GM10266 (cell line): ENCODE measurements at regions not wholly inside any gene's neighbourhood (a gene's known extent, or its start where the extent isn't known, plus 50 kb on each side); places are given as distances from the start of the nearest gene placed in this dataset.
"Not testable (repeated sequence)": the region's sequence is repeated elsewhere in the genome, so short reads cannot be mapped to it uniquely, and the experiment has no call there.

Source experiments
- DNase-seq: peaks from one replicate; pipeline ENCODE4 v3.0.0; 2012; ENCODE audit errors: extremely low spot score
- TF ChIP-seq, protein P1 (sequence below): IDR thresholded peaks from 2 replicates; pipeline ENCODE4 v1.5.1; 2012; ENCODE audit warnings: mild to moderate bottlenecking, low read depth; ENCODE audit not compliant: control insufficient read depth, insufficient read depth; ENCODE audit errors: missing control alignments

GRCh38 chr3:151675858-151676615, 57.7 kb upstream of the AADACL2 start:
- no peak for DNase-seq
- TF ChIP-seq, protein P1, sequence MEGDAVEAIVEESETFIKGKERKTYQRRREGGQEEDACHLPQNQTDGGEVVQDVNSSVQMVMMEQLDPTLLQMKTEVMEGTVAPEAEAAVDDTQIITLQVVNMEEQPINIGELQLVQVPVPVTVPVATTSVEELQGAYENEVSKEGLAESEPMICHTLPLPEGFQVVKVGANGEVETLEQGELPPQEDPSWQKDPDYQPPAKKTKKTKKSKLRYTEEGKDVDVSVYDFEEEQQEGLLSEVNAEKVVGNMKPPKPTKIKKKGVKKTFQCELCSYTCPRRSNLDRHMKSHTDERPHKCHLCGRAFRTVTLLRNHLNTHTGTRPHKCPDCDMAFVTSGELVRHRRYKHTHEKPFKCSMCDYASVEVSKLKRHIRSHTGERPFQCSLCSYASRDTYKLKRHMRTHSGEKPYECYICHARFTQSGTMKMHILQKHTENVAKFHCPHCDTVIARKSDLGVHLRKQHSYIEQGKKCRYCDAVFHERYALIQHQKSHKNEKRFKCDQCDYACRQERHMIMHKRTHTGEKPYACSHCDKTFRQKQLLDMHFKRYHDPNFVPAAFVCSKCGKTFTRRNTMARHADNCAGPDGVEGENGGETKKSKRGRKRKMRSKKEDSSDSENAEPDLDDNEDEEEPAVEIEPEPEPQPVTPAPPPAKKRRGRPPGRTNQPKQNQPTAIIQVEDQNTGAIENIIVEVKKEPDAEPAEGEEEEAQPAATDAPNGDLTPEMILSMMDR = no peak

DNA sequence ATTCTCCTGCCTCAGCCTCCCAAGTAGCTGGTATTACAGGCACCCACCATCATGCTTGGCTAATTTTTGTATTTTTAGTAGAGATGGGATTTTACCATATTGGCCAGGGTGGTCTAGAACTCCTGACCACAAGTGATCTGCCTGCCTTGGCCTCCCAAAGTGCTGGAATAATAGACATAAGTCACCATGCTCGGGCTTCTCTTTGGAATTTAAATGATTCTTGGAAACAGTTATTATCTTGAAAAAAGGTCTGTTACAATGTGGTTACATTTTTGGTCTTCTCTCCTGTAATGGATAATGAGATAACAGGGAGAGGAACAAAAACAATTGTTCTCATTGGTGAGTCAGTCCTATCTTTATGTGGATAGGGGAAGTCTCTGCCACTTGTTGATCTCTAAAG, 59.8 kb upstream of the AADACL2 start:
- TF ChIP-seq, protein P1 = no peak
- no peak for DNase-seq

DNA sequence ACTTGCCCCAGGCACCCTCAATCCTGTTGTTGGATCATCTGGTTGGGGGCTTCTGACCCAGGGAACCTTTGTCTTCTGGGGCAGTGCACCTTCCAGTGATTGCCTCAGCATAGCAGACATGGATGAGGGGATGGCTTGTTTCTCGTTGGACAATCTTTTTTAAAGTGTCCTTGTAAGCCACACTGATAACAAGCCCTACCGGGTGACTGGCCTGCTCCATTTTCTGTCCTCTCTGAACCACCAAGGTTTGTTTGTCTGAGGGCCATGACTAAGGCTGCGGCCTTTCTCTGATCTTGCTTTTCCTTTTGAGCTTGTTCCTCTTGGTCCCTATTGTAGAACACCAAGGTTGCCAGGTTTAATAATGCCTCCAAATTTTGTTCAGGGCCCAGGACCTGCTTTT, 66.0 kb upstream of the AADACL2 start:
- DNase-seq = not testable (repeated sequence)

GRCh38 chr3:151660885-151661284, 72.8 kb upstream of the AADACL2 start:
- no peak for DNase-seq
- TF ChIP-seq, protein P1 = no peak

DNA sequence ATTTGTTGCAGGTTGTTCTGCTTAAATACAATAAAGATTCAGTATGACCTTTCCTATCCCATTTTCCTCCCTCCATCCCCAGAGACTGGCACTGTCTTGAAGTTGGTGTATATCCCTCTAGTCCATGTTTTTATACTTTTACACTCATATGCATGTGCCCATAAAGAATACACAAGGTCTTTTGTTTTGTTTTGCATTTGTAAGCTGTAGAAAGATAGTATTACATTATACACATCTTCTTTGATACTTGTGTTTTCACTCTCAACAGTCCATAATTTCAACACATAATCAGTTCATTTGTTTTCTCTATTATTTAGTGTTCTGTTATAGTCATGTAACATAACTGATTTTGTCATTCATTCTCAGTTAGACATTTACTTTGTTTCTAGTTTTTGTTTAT, 88.7 kb upstream of the AADACL2 start:
- DNase-seq = no peak
- TF ChIP-seq, protein P1 = no peak

DNA sequence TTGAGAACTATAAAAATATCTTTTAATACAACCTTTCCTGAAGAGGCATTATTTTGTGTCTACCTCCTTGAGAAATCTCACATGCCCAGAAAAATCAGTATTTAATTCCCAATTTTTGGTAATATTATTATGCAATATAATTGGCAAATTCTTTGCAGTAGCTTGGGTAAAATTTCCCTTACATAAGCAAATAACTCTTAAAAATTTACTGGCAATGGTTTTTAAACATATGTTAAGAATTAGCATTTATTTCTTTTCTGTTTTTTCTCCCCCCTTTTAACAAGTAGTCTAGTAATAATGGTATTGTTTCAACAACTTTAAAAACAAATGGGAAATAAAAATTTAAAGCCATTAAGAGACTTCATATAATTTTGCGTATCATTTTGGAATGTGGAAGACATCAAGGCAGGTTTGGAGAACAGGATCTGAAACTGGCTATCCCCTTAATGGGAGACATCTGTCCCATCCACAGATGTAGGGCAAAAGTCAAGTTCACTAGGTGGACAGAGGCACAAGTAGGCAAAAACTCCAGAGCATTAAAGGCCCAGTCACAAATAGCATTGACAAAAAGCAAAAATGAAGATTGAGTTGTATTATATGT, 89.6 kb upstream of the AADACL2 start:
- no peak for DNase-seq
- TF ChIP-seq, protein P1 = no peak

DNA sequence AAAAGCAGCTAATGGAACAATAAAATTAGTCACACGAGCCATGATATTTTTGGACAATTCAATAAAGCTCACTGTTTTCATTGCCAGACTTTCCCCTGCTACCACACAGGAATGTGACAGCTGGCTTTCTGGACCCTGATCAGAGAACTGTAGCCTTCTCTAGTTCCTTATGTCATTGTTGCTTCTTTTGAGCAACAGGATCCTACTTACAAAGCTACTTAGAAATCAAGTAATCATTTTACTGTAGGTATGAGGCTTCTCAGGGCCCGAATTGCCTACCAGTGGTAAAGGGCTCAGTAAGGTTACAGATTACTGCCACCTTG, 94.3 kb upstream of the AADACL2 start:
- TF ChIP-seq, protein P1 = no peak
- DNase-seq = no peak
